IMR-90 (cell line): ENCODE measurements at regions not wholly inside any gene's neighbourhood (a gene's known extent, or its start where the extent isn't known, plus 50 kb on each side); places are given as distances from the start of the nearest gene placed in this dataset.

Source experiments
- ATAC-seq: fragments of 200-7000 bp; cut with Tn5 transposase; 2 replicates; pipeline ENCODE4 v1.9.1; 2020; ENCODE audit warnings: low read depth, mild to moderate bottlenecking, moderate library complexity
- BruUV-seq: library from RNA; stranded (reverse); fragments of 400-500 nt; replicated peaks from 2 replicates; lab custom pipeline; 2021; lab: Mats Ljungman, UMichigan
- CTCF ChIA-PET: fragments of 300-600 bp; formaldehyde crosslinking; extraction: SDS; loops from one replicate; lab custom pipeline; 2021; ENCODE audit warnings: antibody characterized with exemption; lab: Yijun Ruan, JAX
- POLR2A ChIA-PET: fragments of 300-600 bp; sonication (Branson Sonifier 250); formaldehyde crosslinking; loops from one replicate; lab custom pipeline; 2022; ENCODE audit warnings: antibody characterized with exemption; ENCODE audit not compliant: unreplicated experiment; lab: Charles Lee
- DNase-seq: peaks from one replicate; pipeline ENCODE4 v3.0.0; 2013
- H2AFZ ChIP-seq: replicated peaks from 2 replicates; pipeline ENCODE3; 2013; ENCODE audit warnings: low read length, mild to moderate bottlenecking; ENCODE audit not compliant: poor library complexity
- H2AK5ac ChIP-seq: 2 replicates; pipeline ENCODE4 v1.6.1; 2013; ENCODE audit warnings: low read depth, low read length, inconsistent platforms
- H2AK9ac ChIP-seq: replicated peaks from 2 replicates; pipeline ENCODE3; 2013; ENCODE audit warnings: mild to moderate bottlenecking, low read depth, low read length, moderate library complexity; ENCODE audit not compliant: poor library complexity
- H2BK120ac ChIP-seq: 2 replicates; pipeline ENCODE4 v1.6.1; 2013; ENCODE audit warnings: low read depth, low read length, inconsistent platforms
- H2BK15ac ChIP-seq: 3 replicates; pipeline ENCODE4 v1.6.1; 2013; ENCODE audit warnings: low read depth, low read length, inconsistent platforms
- H2BK20ac ChIP-seq: 2 replicates; pipeline ENCODE4 v1.6.1; 2013; ENCODE audit warnings: low read depth, mild to moderate bottlenecking, inconsistent platforms, low read length, moderate library complexity
- H2BK5ac ChIP-seq: 2 replicates; pipeline ENCODE4 v1.6.1; 2013; ENCODE audit warnings: mild to moderate bottlenecking, low read depth, low read length, inconsistent platforms; ENCODE audit not compliant: poor library complexity, severe bottlenecking
- H3K14ac ChIP-seq: replicated peaks from 2 replicates; pipeline ENCODE4 v1.6.1; 2013; ENCODE audit warnings: low read depth, low read length, inconsistent platforms
- H3K18ac ChIP-seq: 2 replicates; pipeline ENCODE4 v1.6.1; 2013; ENCODE audit warnings: low read depth, low read length, control low read depth
- H3K23ac ChIP-seq: 2 replicates; pipeline ENCODE4 v1.6.1; 2013; ENCODE audit warnings: low read depth, low read length, inconsistent platforms
- H3K27ac ChIP-seq: 2 replicates; pipeline ENCODE4 v1.5.1; 2013; ENCODE audit warnings: mild to moderate bottlenecking, control low read depth, low read length; ENCODE audit not compliant: insufficient read depth
- H3K27me3 ChIP-seq: 2 replicates; pipeline ENCODE4 v1.6.1; 2013; ENCODE audit warnings: low read length; ENCODE audit not compliant: control insufficient read depth, insufficient read depth
- H3K36me3 ChIP-seq: 2 replicates; pipeline ENCODE4 v1.6.1; 2013; ENCODE audit warnings: low read length, mixed read lengths; ENCODE audit not compliant: control insufficient read depth, insufficient read depth
- H3K4ac ChIP-seq: 2 replicates; pipeline ENCODE4 v1.6.1; 2013; ENCODE audit warnings: low read depth, low read length, inconsistent platforms
- H3K4me1 ChIP-seq: 2 replicates; pipeline ENCODE4 v1.6.1; 2013; ENCODE audit warnings: low read length, mixed read lengths; ENCODE audit not compliant: control insufficient read depth, insufficient read depth
- H3K4me2 ChIP-seq: 2 replicates; pipeline ENCODE4 v1.6.1; 2013; ENCODE audit warnings: low read depth, mild to moderate bottlenecking, control low read depth, low read length, moderate library complexity
- H3K4me3 ChIP-seq: 2 replicates; pipeline ENCODE4 v1.5.1; 2013; ENCODE audit warnings: low read depth, mild to moderate bottlenecking, control low read depth, low read length, moderate library complexity; ENCODE audit not compliant: insufficient read depth
- H3K56ac ChIP-seq: 2 replicates; pipeline ENCODE4 v1.6.1; 2013; ENCODE audit warnings: low read length, inconsistent platforms; ENCODE audit not compliant: insufficient read depth; ENCODE audit errors: extremely low read depth
- H3K79me1 ChIP-seq, 2 experiments: 2 replicates each; pipeline ENCODE4 v1.6.1; 2013; ENCODE audit warnings: low read length in 2 of 2, inconsistent platforms in 1 of 2, low read depth in 1 of 2
- H3K9ac ChIP-seq: 2 replicates; pipeline ENCODE4 v1.6.1; 2013; ENCODE audit warnings: low read depth, low read length, control low read depth
- H3K9me1 ChIP-seq: 2 replicates; pipeline ENCODE4 v1.6.1; 2013; ENCODE audit warnings: low read length, inconsistent platforms; ENCODE audit not compliant: insufficient read depth
- H3K9me3 ChIP-seq: 2 replicates; pipeline ENCODE4 v1.6.1; 2013; ENCODE audit warnings: low read length; ENCODE audit not compliant: control insufficient read depth, insufficient read depth
- H4K20me1 ChIP-seq: 2 replicates; pipeline ENCODE4 v1.6.1; 2013; ENCODE audit warnings: low read length, inconsistent platforms; ENCODE audit not compliant: insufficient read depth
- H4K5ac ChIP-seq: 2 replicates; pipeline ENCODE4 v1.6.1; 2013; ENCODE audit warnings: mild to moderate bottlenecking, low read depth, low read length, control low read depth
- H4K8ac ChIP-seq, 2 experiments: 2 replicates each; pipeline ENCODE4 v1.6.1; 2013; ENCODE audit warnings: low read depth in 2 of 2, low read length in 2 of 2, control low read depth in 1 of 2, inconsistent platforms in 1 of 2
- H4K91ac ChIP-seq: 2 replicates; pipeline ENCODE4 v1.6.1; 2013; ENCODE audit warnings: low read depth, low read length, inconsistent platforms; ENCODE audit not compliant: insufficient read depth
- BHLHE40 ChIP-seq: fragments of 150-350 bp; IDR thresholded peaks from 2 replicates; pipeline ENCODE4 v1.6.1; 2016; ENCODE audit warnings: mild to moderate bottlenecking, low read depth, low read length
- CEBPB ChIP-seq: IDR thresholded peaks from 2 replicates; pipeline ENCODE4 v1.6.1; 2012; ENCODE audit warnings: low read depth, low read length, improper control_type of control experiment
- CHD1 ChIP-seq: IDR thresholded peaks from 2 replicates; pipeline ENCODE4 v1.6.1; 2012; ENCODE audit warnings: low read depth, low read length, improper control_type of control experiment
- FOS ChIP-seq: fragments of 150-350 bp; IDR thresholded peaks from 2 replicates; pipeline ENCODE4 v1.6.1; 2016; ENCODE audit warnings: low read depth, low read length
- MAFK ChIP-seq: IDR thresholded peaks from 2 replicates; pipeline ENCODE4 v1.6.1; 2012; ENCODE audit warnings: low read depth, low read length, improper control_type of control experiment
- MAZ ChIP-seq: IDR thresholded peaks from 2 replicates; pipeline ENCODE4 v1.6.1; 2012; ENCODE audit warnings: low read depth, mild to moderate bottlenecking, low read length, improper control_type of control experiment, moderate library complexity, borderline replicate concordance
- MXI1 ChIP-seq: IDR thresholded peaks from 2 replicates; pipeline ENCODE4 v1.6.1; 2012; ENCODE audit warnings: low read depth, mild to moderate bottlenecking, low read length, moderate library complexity, borderline replicate concordance
- NFE2L2 ChIP-seq: fragments of 150-350 bp; IDR thresholded peaks from 2 replicates; pipeline ENCODE4 v1.6.1; 2016; ENCODE audit warnings: low read depth, mild to moderate bottlenecking, low read length
- POLR2A ChIP-seq: IDR thresholded peaks from 2 replicates; pipeline ENCODE4 v1.6.1; 2012; ENCODE audit warnings: mild to moderate bottlenecking, low read depth, low read length
- RAD21 ChIP-seq: IDR thresholded peaks from 2 replicates; pipeline ENCODE4 v1.6.1; 2012; ENCODE audit warnings: low read length, improper control_type of control experiment
- RCOR1 ChIP-seq: IDR thresholded peaks from 2 replicates; pipeline ENCODE4 v1.6.1; 2012; ENCODE audit warnings: mild to moderate bottlenecking, low read length, improper control_type of control experiment; ENCODE audit not compliant: insufficient replicate concordance
- RFX5 ChIP-seq: IDR thresholded peaks from 2 replicates; pipeline ENCODE4 v1.8.0; 2012; ENCODE audit warnings: low read depth, mild to moderate bottlenecking, low read length, moderate library complexity
- SMC3 ChIP-seq: fragments of 150-350 bp; IDR thresholded peaks from 2 replicates; pipeline ENCODE4 v1.6.1; 2016; ENCODE audit warnings: low read depth, mild to moderate bottlenecking, antibody characterized with exemption, low read length, moderate library complexity
- WGBS, 2 experiments: methylation state at CpG; one replicate each; pipeline versions ENCODE4 v1.1.5 to v1.1.7; 2013; ENCODE audit warnings: missing lambda C conversion rate in 2 of 2; ENCODE audit not compliant: insufficient read length in 1 of 2; ENCODE audit errors: extremely low coverage in 2 of 2; 5-methylcytosine and 5-hydroxymethylcytosine counted together
- dilution Hi-C: fragments of 300-500 bp; cut with HindIII; formaldehyde crosslinking; loops from one replicate; pipeline ENCODE4 v1.14.3; 2018; ENCODE audit warnings: low sequenced_read_pairs; ENCODE audit not compliant: unreplicated experiment
- in situ Hi-C: fragments of 300-500 bp; cut with MboI; formaldehyde crosslinking; loops from 3 replicates; pipeline ENCODE4 v1.14.3; 2019; ENCODE audit warnings: low sequenced_read_pairs, inconsistent platforms, mixed read lengths
- intact Hi-C: fragments of 100-400 bp; cut with micrococcal nuclease; formaldehyde crosslinking; loops from 2 replicates; pipeline ENCODE4 v1.10.0; 2022
- TF ChIP-seq, protein P1 (sequence below): conservative IDR thresholded peaks from 2 replicates; pipeline ENCODE4 v1.5.1; 2012; ENCODE audit warnings: mild to moderate bottlenecking, low read depth, low read length, improper control_type of control experiment
- TF ChIP-seq, protein P2 (sequence below): fragments of 150-350 bp; IDR thresholded peaks from 2 replicates; pipeline ENCODE4 v1.6.1; 2016; ENCODE audit warnings: low read depth, mild to moderate bottlenecking, low read length, moderate library complexity, borderline replicate concordance
- TF ChIP-seq, protein P3 (sequence below): fragments of 150-350 bp; IDR thresholded peaks from 2 replicates; pipeline ENCODE4 v1.6.1; 2017; ENCODE audit warnings: mild to moderate bottlenecking, antibody characterized with exemption, low read length, low read depth

DNA sequence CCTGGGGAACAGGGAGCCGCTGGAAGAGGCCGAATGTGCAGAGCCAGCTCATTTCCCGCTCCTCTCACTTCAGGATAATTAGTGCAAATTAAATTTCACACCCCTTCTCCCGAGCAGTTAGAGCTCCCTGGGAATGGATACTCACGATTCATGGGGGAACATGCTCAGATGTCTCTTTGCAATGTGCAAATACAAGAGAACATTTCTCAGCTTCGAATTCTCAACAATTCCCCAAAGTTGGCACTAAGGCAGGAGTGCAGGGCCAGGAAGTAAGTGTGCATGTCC, 54.9 kb downstream of the CAMK2N1 start:
- H3K9me3 ChIP-seq, result no peaks in the 10 kb centered on the region
- no peak overlapping the region for H2AK5ac ChIP-seq
- H3K9me1 ChIP-seq, result peaks cover 10% of the 10 kb centered on the region
- no peak overlapping the region for H4K91ac ChIP-seq
- intact Hi-C loops, result loop anchor here (5.0 kb wide), 2 partner anchors 69 to 219 kb away; no protein-coding TSS in a partner anchor
- no peak overlapping the region for H2BK5ac ChIP-seq
- no peak for ATAC-seq
- H3K36me3 ChIP-seq, result no peaks in the 10 kb centered on the region
- H4K8ac ChIP-seq, result no peak overlapping the region
- H3K4me3 ChIP-seq, result no peak overlapping the region
- 40% methylated on average over 1 of the region's 6 CpGs; no CpG with 5 or more reads in 1 of the 2 experiments for WGBS, 2 experiments
- no peak overlapping the region for H3K23ac ChIP-seq
- H3K18ac ChIP-seq, result no peak overlapping the region
- no peak overlapping the region for H2BK120ac ChIP-seq
- no peak overlapping the region for H4K5ac ChIP-seq
- H3K4ac ChIP-seq, result no peak overlapping the region
- ChIA-PET POLR2A (no interaction called here), CTCF (interaction anchor here (0.6 to 1.5 kb wide), 7 partner anchors 16 to 891 kb away, joined by 3 to 7 read pairs (median 4); no protein-coding TSS in a partner anchor)
- H3K56ac ChIP-seq, result no peak overlapping the region
- no peak overlapping the region for H3K14ac ChIP-seq
- no peak overlapping the region for H2AFZ ChIP-seq
- H2BK20ac ChIP-seq, result no peak overlapping the region
- peaks cover 9% of the 10 kb centered on the region for H3K27me3 ChIP-seq
- TF ChIP-seq RCOR1, result no peak
- no peak for TF ChIP-seq POLR2A
- no peak for TF ChIP-seq MAZ
- TF ChIP-seq SMC3, result no peak
- TF ChIP-seq MXI1, result no peak
- no peak for TF ChIP-seq BHLHE40
- TF ChIP-seq, protein P1, sequence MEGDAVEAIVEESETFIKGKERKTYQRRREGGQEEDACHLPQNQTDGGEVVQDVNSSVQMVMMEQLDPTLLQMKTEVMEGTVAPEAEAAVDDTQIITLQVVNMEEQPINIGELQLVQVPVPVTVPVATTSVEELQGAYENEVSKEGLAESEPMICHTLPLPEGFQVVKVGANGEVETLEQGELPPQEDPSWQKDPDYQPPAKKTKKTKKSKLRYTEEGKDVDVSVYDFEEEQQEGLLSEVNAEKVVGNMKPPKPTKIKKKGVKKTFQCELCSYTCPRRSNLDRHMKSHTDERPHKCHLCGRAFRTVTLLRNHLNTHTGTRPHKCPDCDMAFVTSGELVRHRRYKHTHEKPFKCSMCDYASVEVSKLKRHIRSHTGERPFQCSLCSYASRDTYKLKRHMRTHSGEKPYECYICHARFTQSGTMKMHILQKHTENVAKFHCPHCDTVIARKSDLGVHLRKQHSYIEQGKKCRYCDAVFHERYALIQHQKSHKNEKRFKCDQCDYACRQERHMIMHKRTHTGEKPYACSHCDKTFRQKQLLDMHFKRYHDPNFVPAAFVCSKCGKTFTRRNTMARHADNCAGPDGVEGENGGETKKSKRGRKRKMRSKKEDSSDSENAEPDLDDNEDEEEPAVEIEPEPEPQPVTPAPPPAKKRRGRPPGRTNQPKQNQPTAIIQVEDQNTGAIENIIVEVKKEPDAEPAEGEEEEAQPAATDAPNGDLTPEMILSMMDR, result no peak
- TF ChIP-seq FOS, result no peak
- no peak for TF ChIP-seq CHD1
- TF ChIP-seq NFE2L2, result no peak
- TF ChIP-seq, protein P2, sequence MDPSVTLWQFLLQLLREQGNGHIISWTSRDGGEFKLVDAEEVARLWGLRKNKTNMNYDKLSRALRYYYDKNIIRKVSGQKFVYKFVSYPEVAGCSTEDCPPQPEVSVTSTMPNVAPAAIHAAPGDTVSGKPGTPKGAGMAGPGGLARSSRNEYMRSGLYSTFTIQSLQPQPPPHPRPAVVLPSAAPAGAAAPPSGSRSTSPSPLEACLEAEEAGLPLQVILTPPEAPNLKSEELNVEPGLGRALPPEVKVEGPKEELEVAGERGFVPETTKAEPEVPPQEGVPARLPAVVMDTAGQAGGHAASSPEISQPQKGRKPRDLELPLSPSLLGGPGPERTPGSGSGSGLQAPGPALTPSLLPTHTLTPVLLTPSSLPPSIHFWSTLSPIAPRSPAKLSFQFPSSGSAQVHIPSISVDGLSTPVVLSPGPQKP, result no peak
- TF ChIP-seq MAFK, result no peak
- TF ChIP-seq, protein P3, sequence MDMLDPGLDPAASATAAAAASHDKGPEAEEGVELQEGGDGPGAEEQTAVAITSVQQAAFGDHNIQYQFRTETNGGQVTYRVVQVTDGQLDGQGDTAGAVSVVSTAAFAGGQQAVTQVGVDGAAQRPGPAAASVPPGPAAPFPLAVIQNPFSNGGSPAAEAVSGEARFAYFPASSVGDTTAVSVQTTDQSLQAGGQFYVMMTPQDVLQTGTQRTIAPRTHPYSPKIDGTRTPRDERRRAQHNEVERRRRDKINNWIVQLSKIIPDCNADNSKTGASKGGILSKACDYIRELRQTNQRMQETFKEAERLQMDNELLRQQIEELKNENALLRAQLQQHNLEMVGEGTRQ, result no peak
- TF ChIP-seq CEBPB, result no peak
- no peak for TF ChIP-seq RAD21
- no peak for TF ChIP-seq RFX5
- H3K79me1 ChIP-seq, result no peaks in the 10 kb centered on the region
- BruUV-seq, result no TSS peak
- in situ Hi-C loops, result no loop called here
- H2AK9ac ChIP-seq, result no peak overlapping the region
- peaks cover 12% of the 10 kb centered on the region for H3K4me1 ChIP-seq
- no peak overlapping the region for H2BK15ac ChIP-seq
- H3K27ac ChIP-seq, result no peak overlapping the region
- H3K9ac ChIP-seq, result no peak overlapping the region
- H3K4me2 ChIP-seq, result no peak overlapping the region
- DNase-seq, result no peak
- H4K20me1 ChIP-seq, result no peaks in the 10 kb centered on the region
- dilution Hi-C loops, result no loop called here
